NCI-H1417 (cell line): ENCODE measurements at regions not wholly inside any gene's neighbourhood (a gene's known extent, or its start where the extent isn't known, plus 50 kb on each side); places are given as distances from the start of the nearest gene placed in this dataset.
A peak's percentile ranks its signal among the peaks of the same experiment; 100 is the strongest.

Experiments
- DNase-seq, 3 experiments: peaks; one replicate each; lab custom pipeline; 2025; lab: John Stamatoyannopoulos, UW

DNA sequence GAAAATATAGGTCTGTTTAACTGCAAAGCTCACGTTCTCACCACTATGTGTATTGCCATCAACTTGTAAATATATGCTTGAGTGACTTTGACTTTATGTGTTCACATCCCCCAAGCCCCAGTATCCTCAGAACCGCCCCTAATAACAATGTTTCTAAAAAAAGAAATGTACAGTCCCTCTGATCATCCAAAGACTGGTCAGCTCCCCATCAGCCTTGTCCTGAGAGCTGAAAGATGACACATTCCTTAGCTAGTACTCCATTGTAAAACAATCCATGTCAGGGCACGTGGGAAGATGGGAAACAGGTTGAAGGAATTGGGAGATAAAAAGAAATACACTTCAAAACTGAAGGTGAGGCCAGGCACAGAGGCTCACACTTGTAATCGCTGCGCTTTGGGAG, 279.4 kb upstream of the WWC1 start:
- no peak for DNase-seq

DNA sequence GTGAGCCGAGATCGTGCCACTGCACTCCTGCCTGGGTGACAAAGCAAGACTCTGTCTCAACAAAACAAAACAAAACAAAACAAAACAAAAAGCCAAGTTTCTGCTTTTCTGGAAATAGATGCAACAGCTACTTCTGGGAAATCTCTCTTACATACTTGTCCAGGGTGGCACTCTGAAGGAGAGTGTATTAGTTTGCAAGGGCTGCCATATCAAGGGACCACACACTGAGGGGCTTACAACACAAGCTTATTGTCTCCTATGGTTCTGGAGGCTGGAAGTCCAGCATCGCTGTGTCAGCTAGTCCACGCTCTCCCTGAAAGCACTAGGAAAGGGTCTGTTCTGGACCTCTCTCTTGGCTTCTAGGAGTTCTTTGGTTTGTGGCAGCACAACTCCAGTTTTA, 277.9 kb upstream of the WWC1 start:
- no peak for DNase-seq

DNA sequence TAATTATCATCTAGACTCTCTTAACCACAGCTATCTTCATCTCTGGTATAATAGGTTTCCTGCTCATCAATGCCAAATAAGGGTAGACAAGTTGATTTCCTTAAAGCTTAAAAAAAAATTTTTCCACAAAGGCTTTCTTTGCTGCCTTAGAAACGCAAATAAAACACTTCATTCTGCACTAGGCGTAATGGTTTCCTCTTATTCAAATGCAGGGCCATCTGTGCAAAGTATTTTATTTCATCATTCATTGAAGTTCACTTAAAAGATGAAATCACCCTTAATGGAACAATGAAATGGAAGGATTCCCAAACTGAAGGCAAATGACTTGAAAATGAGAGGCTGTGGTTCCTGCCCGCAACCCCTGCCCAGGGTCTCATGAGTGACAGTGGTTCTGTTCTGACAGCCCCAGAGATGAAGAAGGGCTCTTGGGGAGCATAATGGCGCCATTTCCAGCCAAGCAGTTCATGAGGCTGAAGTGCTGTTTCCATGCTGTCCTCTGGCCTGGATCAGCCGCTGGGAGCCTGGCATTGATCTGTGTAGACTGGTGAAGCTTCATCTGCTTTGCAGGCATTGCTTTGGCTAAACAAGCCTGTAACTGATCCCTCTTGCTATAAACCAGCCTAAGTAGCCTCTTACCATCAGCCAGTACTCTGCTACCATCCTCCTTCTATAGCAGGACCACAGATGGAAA, 276.9 kb upstream of the WWC1 start:
- DNase-seq, result peak in 1 of 3 experiments; percentile 72

DNA sequence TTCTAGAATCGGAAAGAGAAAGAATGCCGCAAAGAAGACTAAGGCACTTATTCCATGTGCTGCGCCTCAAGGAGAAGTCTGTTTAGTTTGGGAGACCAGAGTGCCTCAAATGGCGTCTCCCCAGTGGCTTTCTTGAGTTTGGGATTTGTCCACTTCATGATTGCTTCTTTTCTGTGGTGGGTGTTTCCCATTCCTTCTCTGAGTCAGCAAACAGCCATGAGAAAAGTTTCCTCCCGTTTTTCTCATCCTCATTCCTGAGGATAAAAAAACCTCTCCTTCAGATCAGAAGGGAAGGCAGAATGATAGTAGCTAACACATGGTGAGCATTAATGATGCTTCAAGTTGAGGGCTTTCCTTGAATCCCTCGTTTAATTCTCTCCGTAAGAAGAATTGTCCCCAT, 275.9 kb upstream of the WWC1 start:
- DNase-seq, result no peak

DNA sequence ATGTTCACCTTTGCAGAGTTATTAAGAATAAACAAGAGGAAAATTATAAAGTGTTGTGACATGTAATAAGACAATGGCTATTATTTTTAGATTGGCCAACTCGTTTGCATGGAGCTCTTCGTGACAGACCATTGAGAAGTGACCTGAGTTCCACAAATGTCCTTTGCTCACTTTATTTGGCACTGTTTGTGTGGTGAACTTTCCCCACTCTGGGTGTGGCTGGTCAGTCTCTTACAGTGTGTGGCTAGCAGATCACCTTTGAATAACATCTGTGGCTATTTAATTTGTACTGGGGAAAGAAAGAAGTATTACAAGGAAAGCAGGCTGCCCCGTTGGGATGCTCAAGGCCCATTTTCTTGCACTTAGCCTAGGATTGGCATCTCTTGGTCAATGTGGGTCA, 274.1 kb upstream of the WWC1 start:
- DNase-seq, result no peak

DNA sequence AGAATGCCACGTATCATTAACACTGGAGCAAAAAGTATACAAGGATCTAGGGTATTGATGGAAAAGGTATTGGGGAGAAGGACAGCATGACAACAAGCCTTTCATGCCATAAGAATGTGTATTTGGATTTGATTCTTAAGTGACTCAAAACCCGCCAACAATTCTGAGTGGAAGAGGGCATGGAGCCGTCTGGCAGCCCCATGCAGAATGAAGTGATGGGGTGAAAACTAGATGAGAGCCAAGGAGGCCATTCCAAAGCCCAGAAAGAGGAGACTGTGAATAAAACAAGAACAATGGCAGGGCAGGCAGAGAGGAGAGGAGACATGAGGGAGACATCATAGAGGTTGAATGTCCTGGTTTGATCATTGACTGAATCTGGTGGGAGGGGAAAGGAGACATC, 272.3 kb upstream of the WWC1 start:
- DNase-seq, result no peak

DNA sequence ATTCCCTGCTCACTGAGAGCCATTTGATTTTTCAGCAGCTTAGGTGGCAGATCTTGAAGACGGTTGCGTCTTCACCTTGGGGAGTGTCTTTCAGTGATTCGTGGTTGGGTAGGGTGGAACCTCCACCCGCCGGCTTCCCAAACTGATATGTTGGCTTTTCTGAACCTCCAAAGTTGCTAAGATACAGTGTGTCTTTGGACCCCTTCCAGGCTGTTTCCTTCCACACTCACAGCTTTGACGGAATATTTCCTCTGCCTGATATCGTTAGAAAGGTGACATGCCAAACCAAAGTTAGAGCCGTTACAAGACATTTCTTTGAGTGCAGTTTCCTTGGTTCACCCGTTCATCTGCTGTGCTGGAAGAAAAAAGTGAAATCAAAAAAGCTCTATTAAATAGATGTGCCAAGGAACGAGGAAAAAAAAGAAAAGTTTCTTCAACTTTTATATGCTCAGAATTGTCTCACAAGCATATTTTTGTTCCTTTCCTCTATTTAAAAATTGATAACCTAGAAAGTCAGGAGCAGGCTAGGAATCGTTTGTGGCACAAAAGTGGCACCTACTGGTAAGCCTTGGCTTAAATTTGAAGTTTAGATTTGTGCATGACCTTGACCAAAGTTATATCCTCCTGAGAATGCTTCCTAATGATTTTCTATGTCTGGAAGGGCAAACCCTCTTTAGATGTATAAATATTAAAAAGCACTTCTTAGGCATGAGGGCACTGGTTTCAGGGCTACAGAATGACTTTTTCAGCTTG, 270.7 kb upstream of the WWC1 start:
- DNase-seq, result peak in 1 of 3 experiments; percentile 7

DNA sequence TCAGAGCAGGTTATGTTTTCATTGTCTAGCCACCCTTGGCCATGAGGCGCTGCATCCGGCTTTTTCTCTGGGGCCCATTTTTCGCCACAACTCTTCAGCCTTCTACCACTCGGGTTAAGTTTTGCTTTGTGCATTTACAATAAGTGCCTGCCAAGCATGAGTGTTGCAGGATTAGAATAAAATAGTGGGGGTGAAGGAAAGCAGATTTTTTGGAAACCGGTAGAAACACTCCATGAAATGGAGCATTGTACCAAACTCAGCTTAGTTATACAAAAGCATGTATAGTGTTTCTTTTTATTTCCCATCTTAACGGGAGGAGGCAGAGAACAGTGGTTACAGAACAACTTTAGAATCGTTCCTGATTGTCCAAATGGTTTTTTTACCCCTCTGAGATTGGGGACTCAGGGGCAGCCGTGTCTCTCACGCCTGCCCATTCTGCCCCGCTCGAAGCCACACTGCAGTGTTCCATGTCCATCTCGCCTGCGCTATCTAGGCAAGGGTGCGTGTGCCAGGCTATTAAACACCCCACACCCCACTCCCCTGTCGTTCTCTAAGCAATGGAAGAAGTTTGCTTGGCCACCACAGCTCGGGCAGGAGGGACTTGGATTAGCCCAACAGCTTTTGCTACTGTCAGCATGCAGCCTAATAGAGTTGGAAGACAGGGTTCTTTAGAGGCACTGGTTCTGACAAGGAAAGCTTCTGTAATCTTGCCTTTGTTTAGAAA, 268.8 kb upstream of the WWC1 start:
- no peak for DNase-seq

DNA sequence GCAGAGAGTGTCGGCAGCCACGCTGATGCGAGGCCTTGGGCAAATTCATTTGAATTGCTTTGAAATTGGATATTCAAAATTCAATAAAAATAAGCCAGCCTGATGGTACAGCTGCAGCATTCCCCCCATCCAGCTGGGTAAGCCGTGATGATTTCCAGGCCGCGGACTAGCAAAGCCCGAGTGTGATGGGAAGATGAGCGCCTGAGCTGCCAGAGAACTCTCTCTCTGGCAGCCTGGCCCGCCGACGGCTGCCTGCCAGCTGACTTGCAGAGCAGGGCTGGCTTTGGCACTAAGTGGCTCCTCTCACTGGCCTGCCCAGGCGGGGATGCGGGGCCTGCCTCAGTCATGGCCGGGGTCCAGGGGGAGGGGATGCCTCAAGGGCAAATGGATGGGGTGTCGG, 268.3 kb upstream of the WWC1 start:
- DNase-seq, result peak in 1 of 3 experiments; percentile 53

DNA sequence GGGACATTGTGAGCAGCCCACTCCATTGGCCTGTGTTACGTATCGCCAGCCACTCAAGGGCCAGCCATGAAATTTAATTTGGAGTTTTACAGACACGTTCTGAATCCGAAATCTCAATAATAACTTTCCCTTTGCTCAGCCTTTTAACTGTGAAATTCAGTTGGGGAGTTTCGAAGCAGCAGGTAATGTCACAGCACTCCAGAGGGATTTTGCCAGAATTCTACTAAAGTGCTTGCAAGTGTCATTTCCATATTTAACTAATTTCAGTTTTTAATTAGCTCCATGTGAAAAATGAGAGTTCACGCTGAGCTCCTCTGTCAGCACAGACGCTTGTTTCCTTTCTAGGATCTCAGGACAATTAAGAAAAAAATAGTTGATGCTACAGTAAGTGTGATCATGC, 267.1 kb upstream of the WWC1 start:
- no peak for DNase-seq

DNA sequence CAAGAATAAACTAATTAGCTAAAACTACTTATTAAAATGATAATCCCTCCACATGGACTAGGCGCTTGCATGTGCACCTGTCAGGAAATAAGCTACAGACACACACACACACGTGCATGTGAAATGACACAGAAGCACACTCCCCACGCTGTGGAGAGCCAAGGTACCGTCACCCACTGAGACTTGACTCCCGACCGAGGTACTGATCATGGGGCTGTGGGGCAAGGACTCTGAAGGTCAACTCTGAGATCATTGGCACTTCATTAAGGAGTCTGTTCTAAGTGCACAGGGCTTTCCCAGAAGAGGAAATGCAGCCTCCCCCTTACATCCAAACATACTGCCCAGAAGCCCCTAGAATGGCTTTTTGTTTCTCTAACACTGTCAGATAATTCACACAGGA, 264.4 kb upstream of the WWC1 start:
- peak in 1 of 3 experiments; percentile 6 for DNase-seq

DNA sequence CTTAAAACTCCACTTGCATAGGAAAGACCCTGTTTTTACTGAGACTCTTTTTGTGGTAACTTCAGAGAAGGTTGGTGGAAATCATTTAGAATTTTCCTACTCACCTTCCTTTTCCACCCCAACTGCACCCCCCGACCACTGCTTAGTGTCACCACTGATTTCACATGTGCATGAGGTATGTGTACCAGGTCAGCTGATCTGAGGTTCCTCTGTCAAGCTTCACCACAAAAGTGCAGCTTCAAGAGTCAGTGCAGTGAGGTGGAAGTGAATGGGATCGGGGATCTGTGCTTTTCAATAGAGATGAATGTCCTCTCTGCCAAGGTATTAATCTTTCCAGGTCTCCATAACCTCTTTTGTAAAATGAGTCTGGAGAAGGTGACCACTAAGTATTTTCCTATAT, 260.5 kb upstream of the WWC1 start:
- no peak for DNase-seq

DNA sequence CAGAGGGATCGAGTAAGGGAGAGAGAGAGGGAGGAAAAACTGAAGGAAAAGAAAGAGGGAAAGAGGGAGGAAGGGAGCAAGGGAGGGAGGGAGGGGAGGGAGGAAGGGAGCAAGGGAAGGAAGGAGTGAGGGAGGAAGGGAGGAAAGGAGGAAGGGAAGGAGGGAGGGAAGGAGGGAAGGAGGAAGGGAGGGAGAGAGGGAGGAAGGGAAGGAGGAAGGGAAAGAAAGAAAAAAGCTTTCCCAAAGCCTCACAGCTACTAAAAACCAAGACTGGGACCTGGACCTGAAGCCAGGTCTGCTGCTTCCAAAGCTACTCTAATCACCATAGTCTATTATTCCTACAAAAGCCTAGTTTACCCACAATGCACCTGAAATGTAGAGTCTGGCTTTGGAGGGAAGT, 259.8 kb upstream of the WWC1 start:
- no peak for DNase-seq

DNA sequence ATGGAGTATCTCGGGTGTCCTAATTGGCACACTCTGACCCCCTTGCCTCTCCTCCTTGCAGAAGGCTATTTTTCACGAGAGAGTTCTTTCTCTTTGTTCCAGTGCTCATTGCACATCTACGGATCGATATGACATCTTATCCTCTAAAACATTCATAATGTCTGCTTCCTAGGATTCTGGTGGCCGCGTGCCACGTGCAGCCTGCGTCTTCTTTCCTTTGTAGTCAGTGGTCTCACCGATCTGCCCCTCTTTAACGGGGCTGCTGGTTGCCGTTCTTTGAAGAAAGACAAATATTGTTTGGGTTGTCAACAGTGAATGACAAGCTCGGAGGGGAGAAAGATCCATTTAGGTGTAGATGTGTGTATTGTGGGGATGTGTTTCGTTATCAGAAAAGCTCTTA, 252.4 kb upstream of the WWC1 start:
- DNase-seq, result peak in 1 of 3 experiments; percentile 37

DNA sequence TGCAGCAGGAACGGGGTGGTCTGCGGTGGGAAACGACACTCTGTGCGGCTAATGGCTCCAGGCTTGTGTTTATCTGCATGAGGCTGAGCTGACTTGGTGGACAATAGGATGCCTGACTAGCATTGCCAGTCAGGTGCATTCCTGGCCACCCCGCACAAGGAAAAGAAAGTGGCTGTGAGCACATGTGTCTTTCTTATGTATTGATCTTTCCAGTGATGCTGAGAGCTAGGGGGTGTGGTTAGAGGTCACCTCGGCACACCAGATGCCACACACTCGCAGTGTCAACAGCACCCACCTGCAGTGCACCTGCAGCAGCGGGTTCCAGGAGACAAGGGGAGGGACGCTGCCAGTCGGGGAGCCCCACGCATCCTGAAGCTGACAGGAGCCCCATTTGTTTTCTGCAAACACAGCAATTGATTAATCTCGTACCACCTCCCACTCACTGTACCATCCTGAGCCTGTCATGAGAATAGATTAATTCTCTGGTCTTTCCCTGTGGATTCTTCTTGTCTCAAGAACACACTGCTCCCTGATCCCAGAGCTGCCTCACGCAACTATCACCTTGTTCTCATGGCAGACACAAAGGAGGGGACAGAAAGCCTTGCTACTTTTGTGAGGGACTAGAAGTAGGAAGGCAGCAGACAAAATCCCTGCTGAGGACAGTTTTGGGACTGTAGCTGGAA, 251.7 kb upstream of the WWC1 start:
- peak; percentile 15 to 77 (median 46) for DNase-seq

DNA sequence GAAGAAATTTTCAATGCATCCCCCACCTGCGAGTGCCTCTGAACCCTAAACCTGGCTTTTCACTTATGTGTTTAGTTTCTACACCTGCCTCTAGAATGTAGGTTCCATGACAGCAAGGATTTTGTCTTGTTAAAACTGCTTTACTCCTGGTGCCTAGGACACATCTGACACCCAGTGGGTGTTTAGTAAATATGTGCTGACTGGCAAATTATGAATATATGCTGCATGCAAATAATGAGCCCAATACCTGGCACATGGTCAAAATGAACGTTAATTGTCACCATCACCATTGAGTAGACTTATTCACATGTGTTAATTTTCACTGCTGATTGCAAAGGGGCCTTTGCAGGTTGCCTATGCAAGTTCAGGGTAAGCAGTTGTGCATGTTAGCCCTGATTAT, 249.9 kb upstream of the WWC1 start:
- peak in 1 of 3 experiments; percentile 17 for DNase-seq

DNA sequence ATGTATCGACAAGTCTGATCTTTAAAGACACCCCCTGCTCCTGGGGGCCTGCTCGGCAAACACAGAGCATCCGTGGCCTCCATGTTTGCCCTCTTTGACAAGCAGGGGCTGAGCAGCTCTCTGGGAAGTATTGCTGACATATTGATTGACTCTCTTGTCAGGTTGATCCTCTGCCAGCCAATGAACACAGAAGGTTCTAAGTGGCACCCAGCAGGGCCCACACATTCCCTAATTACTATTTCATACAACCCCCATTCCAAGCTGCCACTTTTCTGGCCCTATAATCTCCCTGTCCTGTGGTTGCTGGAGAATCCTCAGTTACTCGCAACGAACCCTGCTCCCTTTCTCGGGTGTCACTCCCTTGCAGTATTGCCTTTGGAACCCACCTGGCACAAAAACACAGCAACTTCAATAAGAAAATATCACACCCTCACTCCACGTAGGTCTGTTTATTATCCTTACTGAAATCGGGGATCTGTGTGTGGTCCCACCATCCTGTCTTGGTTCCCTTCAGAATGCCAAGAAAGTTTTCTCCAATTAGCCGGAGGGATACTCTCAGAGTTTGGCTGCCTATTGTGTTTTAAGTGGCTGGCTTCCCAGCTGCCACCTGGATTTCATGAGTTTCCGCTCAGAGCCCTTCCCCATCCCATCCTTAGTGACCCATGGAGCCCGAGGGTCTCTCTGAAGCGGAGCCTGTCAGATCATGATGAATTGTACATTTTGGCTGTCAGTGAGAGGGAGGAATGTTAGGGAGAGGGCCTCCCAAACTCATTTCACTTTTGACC, 249.0 kb upstream of the WWC1 start:
- peak in 1 of 3 experiments; percentile 21 for DNase-seq

DNA sequence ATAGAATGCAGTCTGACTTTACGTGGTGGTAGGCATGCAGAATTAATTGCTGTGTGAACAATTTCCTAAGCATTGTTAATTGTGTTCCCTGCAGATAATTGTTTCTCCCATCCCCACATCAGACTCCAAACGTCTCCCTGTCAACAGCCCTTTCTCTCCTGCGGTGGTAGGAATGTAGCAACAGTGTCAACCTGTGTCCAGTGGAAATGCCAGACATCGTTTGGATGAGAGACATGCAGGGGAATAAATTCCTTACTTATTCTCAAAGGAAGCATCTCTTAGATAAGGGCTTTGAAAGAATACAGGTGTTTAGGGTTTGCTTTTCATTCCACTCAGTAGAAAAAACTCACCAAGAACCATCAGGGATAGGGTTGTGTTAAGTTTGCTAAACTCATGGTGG, 245.3 kb upstream of the WWC1 start:
- DNase-seq, result peak in 2 of 3 experiments; percentile 5 to 46

DNA sequence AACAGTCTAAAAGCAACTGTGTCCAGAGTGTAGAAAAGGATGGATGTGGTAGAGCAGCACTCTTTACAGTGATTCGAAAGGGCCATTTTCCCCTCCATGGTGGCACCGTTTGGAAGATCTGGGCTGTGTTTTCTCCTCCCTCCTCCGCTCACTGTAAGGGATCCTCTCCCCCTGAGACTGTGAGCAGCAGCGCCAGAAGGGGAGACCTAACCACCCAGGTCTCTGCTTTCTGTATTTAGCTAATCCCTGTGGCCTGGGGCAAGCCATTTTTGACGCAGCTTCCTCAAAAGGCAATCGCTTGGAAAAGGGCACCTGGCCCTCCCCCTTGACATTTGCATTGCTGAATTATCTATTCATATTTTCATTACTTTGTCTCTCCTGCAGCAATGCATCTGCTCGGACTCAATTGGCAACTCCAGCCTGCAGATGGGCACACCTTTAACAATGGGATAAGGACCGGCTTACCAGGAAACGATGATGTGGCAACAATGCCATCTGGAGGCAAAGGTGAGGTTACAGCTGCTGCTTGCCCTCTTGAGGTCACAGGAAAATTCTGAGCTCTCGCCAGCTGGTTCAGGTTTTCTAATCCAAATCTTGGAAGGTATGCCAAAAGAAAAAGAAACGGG, 244.3 kb upstream of the WWC1 start:
- DNase-seq, result peak; percentile 45 to 84 (median 46)

DNA sequence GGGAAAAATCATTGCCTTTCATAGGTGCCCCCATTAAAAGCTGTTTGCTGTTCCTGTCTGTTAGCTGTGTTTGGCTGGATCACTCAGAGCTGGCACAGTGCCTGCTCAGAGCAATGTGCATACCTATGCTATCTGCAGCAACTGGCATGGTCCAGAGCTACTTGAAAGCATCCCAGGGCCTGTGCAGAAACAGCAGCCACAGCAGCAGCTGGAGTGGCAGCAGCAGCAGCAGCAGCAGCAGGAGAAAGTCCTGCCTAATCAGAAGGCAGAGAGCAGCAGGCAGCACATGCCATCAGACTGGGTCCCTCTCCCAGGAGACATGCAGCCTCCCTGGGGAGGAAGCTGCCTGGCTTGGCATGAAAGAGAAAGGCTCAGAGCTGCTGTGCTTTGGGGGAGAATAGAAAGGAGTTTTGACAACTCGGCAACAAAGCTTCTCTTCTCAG, 243.8 kb upstream of the WWC1 start:
- peak in 1 of 3 experiments; percentile 37 for DNase-seq

DNA sequence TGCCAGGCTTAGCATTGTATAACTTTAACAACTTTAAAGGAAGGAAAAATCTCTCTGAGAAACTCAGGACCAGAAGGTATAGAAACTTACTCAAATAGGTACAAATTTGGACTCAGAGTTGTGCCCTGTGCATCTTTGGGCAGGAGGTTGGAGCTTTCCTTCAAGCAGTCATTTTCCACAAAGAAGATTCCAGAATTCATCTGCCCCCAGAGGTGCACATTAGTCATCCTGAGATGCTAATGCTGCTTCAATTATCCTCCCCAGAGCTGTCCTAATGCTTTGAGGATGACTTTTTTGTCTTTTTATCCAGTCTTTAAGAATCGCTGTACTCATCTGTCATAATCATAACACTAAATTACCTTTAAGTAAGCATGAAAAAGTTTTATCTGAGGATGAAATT, 243.0 kb upstream of the WWC1 start:
- no peak for DNase-seq
